Spinal cord (tissue), 10 donors: ENCODE measurements at regions not wholly inside any gene's neighbourhood (a gene's known extent, or its start where the extent isn't known, plus 50 kb on each side); places are given as distances from the start of the nearest gene placed in this dataset. TPM values are rescaled to one million over a fixed set of nuclear protein-coding genes. Genes with fewer than 3 reads are reported as not detected.

ENCODE experiments used
- DNase-seq, 6 donors: peaks; one replicate each; pipeline versions ENCODE4 v3.0.0 to v3.0.0-alpha.2; 2013 to 2015; ENCODE audit warnings: low spot score in 6 of 6, low read depth in 4 of 6
- H3K27ac ChIP-seq: one replicate; pipeline ENCODE4 v1.5.1; 2013; ENCODE audit warnings: low read depth, low read length, control low read depth
- H3K27me3 ChIP-seq: one replicate; pipeline ENCODE4 v1.6.1; 2013; ENCODE audit warnings: low read length; ENCODE audit not compliant: control insufficient read depth, insufficient read depth
- H3K36me3 ChIP-seq: one replicate; pipeline ENCODE4 v1.6.1; 2013; ENCODE audit warnings: low read length; ENCODE audit not compliant: control insufficient read depth, insufficient read depth
- H3K4me1 ChIP-seq: one replicate; pipeline ENCODE4 v1.6.1; 2013; ENCODE audit warnings: low read length; ENCODE audit not compliant: control insufficient read depth, insufficient read depth
- H3K4me3 ChIP-seq: one replicate; pipeline ENCODE4 v1.5.1; 2013; ENCODE audit warnings: low read depth, low read length, control low read depth
- H3K9me3 ChIP-seq: one replicate; pipeline ENCODE4 v1.6.1; 2013; ENCODE audit warnings: low read length; ENCODE audit not compliant: control insufficient read depth, insufficient read depth
- WGBS: methylation state at CpG from one replicate; pipeline ENCODE4 v1.1.5; 2013; ENCODE audit warnings: missing lambda C conversion rate; ENCODE audit not compliant: insufficient coverage; 5-methylcytosine and 5-hydroxymethylcytosine counted together
- small RNA-seq: library from RNA; depleted of rRNA; stranded (forward); fragments of <200 nt; gene quantifications from one replicate; pipeline ENCODE3, GENCODE V24; 2014; ENCODE audit warnings: low replicate concordance
- donor health status: healthy.

- Histone ChIP-seq H3K27ac (no peak overlapping the region), H3K9me3 (peaks cover 2% of the 10 kb centered on the region), H3K36me3 (no peaks in the 10 kb centered on the region), H3K4me1 (no peaks in the 10 kb centered on the region), H3K4me3 (no peak overlapping the region), H3K27me3 (no peaks in the 10 kb centered on the region)
- WGBS, result 95% methylated on average over 13 of the region's 14 CpGs
- DNase-seq, result no peak
Measured at GRCh38 chr6:168718821-168719475, 278.0 kb downstream of the SMOC2 start.

Small RNA genes in the stretch of these regions (small RNA-seq; reads per million reads assigned to genes)
- not detected for gene AL513210.1
